PC-3 (cell line): ENCODE measurements at regions not wholly inside any gene's neighbourhood (a gene's known extent, or its start where the extent isn't known, plus 50 kb on each side); places are given as distances from the start of the nearest gene placed in this dataset.

Source experiments
- ATAC-seq: fragments of 200-7000 bp; cut with Tn5 transposase; 2 replicates; pipeline ENCODE4 v1.9.1; 2020; ENCODE audit warnings: mild to moderate bottlenecking, moderate library complexity
- BruUV-seq: library from RNA; stranded (reverse); fragments of 400-500 nt; replicated peaks from 2 replicates; lab custom pipeline; 2021; lab: Mats Ljungman, UMichigan
- CTCF ChIA-PET: fragments of 300-600 bp; sonication (Branson Sonifier 250); formaldehyde crosslinking; loops from one replicate; lab custom pipeline; 2022; ENCODE audit warnings: antibody characterized with exemption; lab: Charles Lee
- POLR2A ChIA-PET: fragments of 300-600 bp; sonication (Branson Sonifier 250); formaldehyde crosslinking; loops from one replicate; lab custom pipeline; 2022; ENCODE audit warnings: antibody characterized with exemption; ENCODE audit not compliant: unreplicated experiment; lab: Charles Lee
- DNase-seq: peaks from one replicate; pipeline ENCODE4 v3.0.0-alpha.2; 2015
- H2AFZ ChIP-seq: fragments of 300-600 bp; sonication (generic); 2 replicates; pipeline ENCODE4 v1.6.0; 2016; ENCODE audit warnings: antibody characterized with exemption, low read length
- H3F3A ChIP-seq: fragments of 300-600 bp; sonication (generic); one replicate; pipeline ENCODE4 v1.6.0; 2017; ENCODE audit warnings: antibody characterized with exemption, low read length, control low read depth, mild to moderate bottlenecking; ENCODE audit not compliant: unreplicated experiment
- H3K27ac ChIP-seq: fragments of 300-600 bp; sonication (generic); 2 replicates; pipeline ENCODE4 v1.5.1; 2016; ENCODE audit warnings: mild to moderate bottlenecking, low read length
- H3K27me3 ChIP-seq: fragments of 300-600 bp; sonication (generic); 2 replicates; pipeline ENCODE4 v1.6.1; 2016; ENCODE audit warnings: low read length, mixed read lengths
- H3K36me3 ChIP-seq: fragments of 300-600 bp; sonication (generic); 2 replicates; pipeline ENCODE4 v1.6.1; 2016; ENCODE audit warnings: low read depth, mixed run types, low read length, mixed read lengths
- H3K4me1 ChIP-seq: fragments of 300-600 bp; sonication (generic); 2 replicates; pipeline ENCODE4 v1.5.1; 2016; ENCODE audit warnings: low read length; ENCODE audit not compliant: insufficient read depth
- H3K4me2 ChIP-seq: fragments of 300-600 bp; sonication (generic); 2 replicates; pipeline ENCODE4 v1.6.0; 2016; ENCODE audit warnings: low read length
- H3K4me3 ChIP-seq: fragments of 300-600 bp; sonication (generic); 2 replicates; pipeline ENCODE4 v1.5.1; 2016; ENCODE audit warnings: mild to moderate bottlenecking, low read length, mixed read lengths
- H3K79me2 ChIP-seq: fragments of 300-600 bp; sonication (generic); 2 replicates; pipeline ENCODE4 v1.6.1; 2017; ENCODE audit warnings: low read length, mixed read lengths
- H3K9ac ChIP-seq: fragments of 300-600 bp; sonication (generic); 2 replicates; pipeline ENCODE4 v1.6.0; 2016; ENCODE audit warnings: mild to moderate bottlenecking, low read length
- H3K9me2 ChIP-seq: fragments of 300-600 bp; sonication (generic); replicated peaks from 2 replicates; pipeline ENCODE4 v1.6.1; 2016; ENCODE audit warnings: mixed run types, low read length, mixed read lengths
- H3K9me3 ChIP-seq: fragments of 300-600 bp; sonication (generic); 2 replicates; pipeline ENCODE4 v1.6.1; 2016; ENCODE audit warnings: low read length, mixed read lengths
- H4K20me1 ChIP-seq: fragments of 300-600 bp; sonication (generic); 2 replicates; pipeline ENCODE4 v1.6.1; 2016; ENCODE audit warnings: low read length, mixed read lengths
- CTCF ChIP-seq: fragments of 300-600 bp; sonication (generic); conservative IDR thresholded peaks from 2 replicates; pipeline ENCODE4 v1.5.1; 2017; ENCODE audit warnings: antibody characterized with exemption, low read depth, mild to moderate bottlenecking, low read length
- EZH2 ChIP-seq: fragments of 300-600 bp; sonication (generic); IDR thresholded peaks from one replicate; pipeline ENCODE4 v1.6.1; 2017; ENCODE audit warnings: antibody characterized with exemption, mild to moderate bottlenecking, low read length; ENCODE audit not compliant: unreplicated experiment
- EZH2phosphoT487 ChIP-seq: fragments of 300-600 bp; sonication (generic); IDR thresholded peaks from 2 replicates; pipeline ENCODE4 v1.6.1; 2018; ENCODE audit warnings: mild to moderate bottlenecking, antibody characterized with exemption, low read length, borderline replicate concordance
- intact Hi-C: fragments of 100-400 bp; cut with micrococcal nuclease; formaldehyde crosslinking; loops from 2 replicates; pipeline ENCODE4 v1.9.0; 2023

DNA sequence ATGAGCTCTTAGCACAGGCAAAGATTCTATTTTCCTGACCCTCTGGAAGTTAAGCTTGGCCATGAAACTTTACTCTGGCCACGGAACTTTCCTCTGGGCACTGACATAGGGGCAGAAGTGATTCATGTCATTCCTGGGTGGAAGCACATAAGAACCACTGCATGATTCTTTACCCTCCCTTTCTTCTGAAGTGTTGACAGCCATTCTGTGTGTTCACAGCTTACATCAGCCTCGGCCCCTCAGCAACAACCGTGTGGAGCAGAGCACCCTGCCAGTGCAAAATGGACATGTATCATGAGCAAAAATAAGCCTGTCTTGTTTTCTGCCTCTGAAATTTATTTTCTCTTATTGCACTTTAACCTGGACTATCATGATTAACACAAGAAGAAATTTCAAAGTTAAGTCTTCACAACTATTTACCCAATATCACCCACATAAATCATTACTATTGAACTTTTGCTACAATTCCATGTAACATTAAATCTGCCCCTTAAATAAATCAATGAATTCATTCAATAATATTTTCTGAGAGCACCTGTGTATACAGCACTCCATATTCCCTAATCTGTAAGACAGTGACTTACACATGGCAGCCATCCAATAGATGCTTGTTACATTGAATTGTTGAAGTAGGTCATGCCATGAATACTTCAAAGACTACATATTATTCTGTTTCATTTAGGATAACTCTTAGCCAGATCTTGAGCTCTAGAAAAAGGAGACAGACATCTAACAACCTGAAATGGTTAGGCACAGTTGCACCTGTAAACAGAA lies 531.9 kb downstream of the IRS1 start:
- H3K9me2 ChIP-seq, result no peaks in the 10 kb centered on the region
- H3K4me3 ChIP-seq, result no peak overlapping the region
- no peaks in the 10 kb centered on the region for H3K79me2 ChIP-seq
- intact Hi-C loops, result no loop called here
- H3K4me1 ChIP-seq, result 0 out of 2 replicates have a peak, but pooled peaks cover 7% of the 10 kb centered on the region
- no peaks in the 10 kb centered on the region for H3K36me3 ChIP-seq
- H3K27ac ChIP-seq, result no peak overlapping the region
- TF ChIP-seq CTCF (no peak), EZH2phosphoT487 (no peak), EZH2 (no peak)
- no peak for DNase-seq
- CTCF ChIA-PET, result no interaction called here
- POLR2A ChIA-PET, result no interaction called here
- H3K9ac ChIP-seq, result no peak overlapping the region
- ATAC-seq, result no peak
- no peak overlapping the region for H2AFZ ChIP-seq
- H4K20me1 ChIP-seq, result no peaks in the 10 kb centered on the region
- no peak overlapping the region for H3K4me2 ChIP-seq
- BruUV-seq, result no TSS peak
- H3K27me3 ChIP-seq, result no peaks in the 10 kb centered on the region
- H3F3A ChIP-seq, result no peaks in the 10 kb centered on the region
- no peaks in the 10 kb centered on the region for H3K9me3 ChIP-seq

GRCh38 chr2:226256709-226257376 lies 542.8 kb downstream of the IRS1 start:
- Histone ChIP-seq H3K9me2 (no peaks in the 10 kb centered on the region), H3K27me3 (no peaks in the 10 kb centered on the region), H3K27ac (peak overlapping the region; percentile 64), H3K4me3 (no peak overlapping the region), H3K36me3 (no peaks in the 10 kb centered on the region), H2AFZ (no peak overlapping the region), H3K9ac (peak overlapping the region; percentile 10; the same call in 1 of the 2 replicates), H4K20me1 (no peaks in the 10 kb centered on the region), H3K9me3 (no peaks in the 10 kb centered on the region), H3K4me2 (peak overlapping the region; percentile 17; the same call in 1 of the 2 replicates), H3K79me2 (no peaks in the 10 kb centered on the region), H3F3A (no peaks in the 10 kb centered on the region), H3K4me1 (peaks cover 11% of the 10 kb centered on the region)
- intact Hi-C loops, result loop anchor here (1.0 kb wide), 3 partner anchors 72 to 368 kb away; no protein-coding TSS in a partner anchor
- ATAC-seq, result peak; percentile 18
- DNase-seq, result peak; percentile 12
- ChIA-PET CTCF (interaction anchor here (0.7 kb wide), 1 partner anchor 1234 kb away, joined by 5 read pairs; no protein-coding TSS in a partner anchor), POLR2A (no interaction called here)
- no TSS peak for BruUV-seq
- TF ChIP-seq EZH2phosphoT487 (no peak), CTCF (no peak), EZH2 (no peak)
